OCI-LY7 (cell line): ENCODE measurements at regions not wholly inside any gene's neighbourhood (a gene's known extent, or its start where the extent isn't known, plus 50 kb on each side); places are given as distances from the start of the nearest gene placed in this dataset.
"Not testable (repeated sequence)": the region's sequence is repeated elsewhere in the genome, so short reads cannot be mapped to it uniquely, and the experiment has no call there.

ENCODE experiments used
- BruUV-seq: library from RNA; stranded (reverse); fragments of 400-500 nt; replicated peaks from 2 replicates; lab custom pipeline; 2021; lab: Mats Ljungman, UMichigan
- CTCF ChIA-PET: fragments of 300-600 bp; sonication (Branson Sonifier 250); formaldehyde crosslinking; loops from one replicate; lab custom pipeline; 2022; ENCODE audit warnings: antibody characterized with exemption; ENCODE audit not compliant: unreplicated experiment; lab: Charles Lee
- POLR2A ChIA-PET: fragments of 300-600 bp; sonication (Branson Sonifier 250); formaldehyde crosslinking; loops from one replicate; lab custom pipeline; 2022; ENCODE audit warnings: antibody characterized with exemption; lab: Charles Lee
- DNase-seq: peaks from one replicate; pipeline ENCODE4 v3.0.0-alpha.2; 2015; ENCODE audit warnings: low spot score
- H2AFZ ChIP-seq: fragments of 200-600 bp; sonication (generic), shearing (Covaris generic); 2 replicates; pipeline ENCODE4 v1.6.1; 2014; ENCODE audit warnings: mild to moderate bottlenecking, antibody characterized with exemption, low read length, moderate library complexity
- H3K27ac ChIP-seq: fragments of 200-600 bp; sonication (generic); 2 replicates; pipeline ENCODE4 v1.5.1; 2014; ENCODE audit warnings: mixed run types, low read depth, mild to moderate bottlenecking, moderate library complexity, low read length, inconsistent platforms; ENCODE audit not compliant: poor library complexity, severe bottlenecking
- H3K36me3 ChIP-seq: fragments of 200-600 bp; sonication (generic); 2 replicates; pipeline ENCODE4 v1.6.1; 2014; ENCODE audit warnings: mild to moderate bottlenecking, antibody characterized with exemption, low read length, moderate library complexity, mixed read lengths; ENCODE audit not compliant: insufficient read depth
- H3K4me1 ChIP-seq: fragments of 200-600 bp; sonication (generic); 2 replicates; pipeline ENCODE4 v1.5.1; 2014; ENCODE audit warnings: mild to moderate bottlenecking, low read length; ENCODE audit not compliant: insufficient read depth, poor library complexity, severe bottlenecking
- H3K4me2 ChIP-seq: fragments of 200-600 bp; sonication (generic); 2 replicates; pipeline ENCODE4 v1.6.1; 2014; ENCODE audit warnings: mild to moderate bottlenecking, low read length
- H3K4me3 ChIP-seq: fragments of 200-600 bp; sonication (generic); 2 replicates; pipeline ENCODE4 v1.5.1; 2014; ENCODE audit warnings: mild to moderate bottlenecking, low read depth, low read length; ENCODE audit not compliant: poor library complexity, severe bottlenecking
- H3K79me2 ChIP-seq: fragments of 200-600 bp; sonication (generic); 2 replicates; pipeline ENCODE4 v1.6.1; 2016; ENCODE audit warnings: low read depth, mild to moderate bottlenecking, low read length, moderate library complexity, mixed read lengths; ENCODE audit not compliant: insufficient read depth
- H3K9me2 ChIP-seq: fragments of 200-600 bp; sonication (generic); 2 replicates; pipeline ENCODE4 v1.6.1; 2016; ENCODE audit warnings: mild to moderate bottlenecking, low read length, mixed read lengths; ENCODE audit not compliant: insufficient read depth
- H3K9me3 ChIP-seq: fragments of 200-600 bp; sonication (generic); 2 replicates; pipeline ENCODE4 v1.6.1; 2014; ENCODE audit warnings: mild to moderate bottlenecking, mixed run types, low read length, mixed read lengths
- H4K20me1 ChIP-seq: fragments of 200-600 bp; sonication (generic); 2 replicates; pipeline ENCODE4 v1.6.1; 2014; ENCODE audit warnings: mild to moderate bottlenecking, antibody characterized with exemption, low read length, moderate library complexity, mixed read lengths; ENCODE audit not compliant: insufficient read depth
- CTCF ChIP-seq: fragments of 200-600 bp; sonication (generic); conservative IDR thresholded peaks from 2 replicates; pipeline ENCODE4 v1.5.1; 2014; ENCODE audit warnings: mild to moderate bottlenecking, antibody characterized with exemption, low read length, moderate library complexity, mixed read lengths
- EZH2phosphoT487 ChIP-seq: fragments of 200-600 bp; sonication (generic); IDR thresholded peaks from 2 replicates; pipeline ENCODE4 v1.6.1; 2018; ENCODE audit warnings: low read depth, borderline replicate concordance, mild to moderate bottlenecking, mixed run types, antibody characterized with exemption, low read length, moderate library complexity, mixed read lengths
- intact Hi-C: fragments of 100-400 bp; cut with micrococcal nuclease; formaldehyde crosslinking; loops from one replicate; pipeline ENCODE4 v1.10.0; 2022; ENCODE audit not compliant: unreplicated experiment

- Histone ChIP-seq H3K9me2 (no peaks in the 10 kb centered on the region), H4K20me1 (no peaks in the 10 kb centered on the region), H3K4me1 (peaks cover 15% of the 10 kb centered on the region), H3K79me2 (no peaks in the 10 kb centered on the region), H3K36me3 (no peaks in the 10 kb centered on the region), H2AFZ (no peak overlapping the region), H3K9me3 (no peaks in the 10 kb centered on the region), H3K4me3 (no peak overlapping the region), H3K4me2 (no peak overlapping the region), H3K27ac (no peak overlapping the region)
- DNase-seq, result no peak
- CTCF ChIA-PET, result no interaction called here
- TF ChIP-seq EZH2phosphoT487 (no peak), CTCF (no peak)
- intact Hi-C loops, result loop anchor here (5.0 to 10.0 kb wide), 3 partner anchors 133 to 245 kb away; no protein-coding TSS in a partner anchor
- no TSS peak for BruUV-seq
- POLR2A ChIA-PET, result no interaction called here
These were observed 280.1 kb upstream of the C1orf174 start for GRCh38 chr1:4179914-4180735.

- H3K36me3 ChIP-seq, H3K9me3 ChIP-seq, H3K9me2 ChIP-seq, POLR2A ChIA-PET, H3K79me2 ChIP-seq, BruUV-seq, H3K27ac ChIP-seq, H3K4me2 ChIP-seq, H2AFZ ChIP-seq, H3K4me3 ChIP-seq, H4K20me1 ChIP-seq, CTCF ChIA-PET, H3K4me1 ChIP-seq, DNase-seq, intact Hi-C loops: not testable (repeated sequence)
These were observed 286.4 kb upstream of the C1orf174 start for GRCh38 chr1:4186486-4186885.

- H3K9me3 ChIP-seq, result no peaks in the 10 kb centered on the region
- H3K4me2 ChIP-seq, result no peak overlapping the region
- no peaks in the 10 kb centered on the region for H3K4me1 ChIP-seq
- BruUV-seq, result no TSS peak
- no peak overlapping the region for H2AFZ ChIP-seq
- DNase-seq, result no peak
- H3K9me2 ChIP-seq, result no peaks in the 10 kb centered on the region
- intact Hi-C loops, result no loop called here
- no peaks in the 10 kb centered on the region for H3K36me3 ChIP-seq
- POLR2A ChIA-PET, result no interaction called here
- H3K4me3 ChIP-seq, result no peak overlapping the region
- no peaks in the 10 kb centered on the region for H4K20me1 ChIP-seq
- CTCF ChIA-PET, result no interaction called here
- TF ChIP-seq EZH2phosphoT487 (no peak), CTCF (no peak)
- no peak overlapping the region for H3K27ac ChIP-seq
- no peaks in the 10 kb centered on the region for H3K79me2 ChIP-seq
These were observed 303.4 kb upstream of the C1orf174 start for GRCh38 chr1:4203501-4203900.
